ENCODE measurements at regions not wholly inside any gene's neighbourhood (a gene's known extent, or its start where the extent isn't known, plus 50 kb on each side); places are given as distances from the start of the nearest gene placed in this dataset.

- TF ChIP-seq IRF3 (IDR thresholded peaks at IDR 0.05; ENCODE audit: low read depth, low read length) (no peak), NFIC (IDR thresholded peaks at IDR 0.05; ENCODE audit: borderline replicate concordance) (no peak), ELF1 (IDR thresholded peaks at IDR 0.05) (no peak), FOXJ3 (CRISPR knock-in tag; IDR thresholded peaks at IDR 0.05) (no peak), SIN3A (IDR thresholded peaks at IDR 0.05; ENCODE audit: borderline replicate concordance, low read depth, low read length) (no peak), RCOR1 (IDR thresholded peaks at IDR 0.05; ENCODE audit: low read length) (no peak), NRF1 (IDR thresholded peaks at IDR 0.05; ENCODE audit: low read depth, low read length) (no peak), PBX3 (IDR thresholded peaks at IDR 0.05) (no peak), EZH2phosphoT487 (IDR thresholded peaks at IDR 0.05; ENCODE audit: borderline replicate concordance, low read depth) (no peak), CHD2 (IDR thresholded peaks at IDR 0.05; ENCODE audit: low read length, partially characterized antibody) (no peak), SMC3 (IDR thresholded peaks at IDR 0.05; ENCODE audit: low read depth, low read length) (no peak)
These were observed 152.7 kb downstream of the MYCN start (continued) for GRCh38 chr2:16092861-16093638.

- CTCF ChIA-PET = no interaction called here
- TF ChIP-seq IRF3 (IDR thresholded peaks at IDR 0.05; ENCODE audit: low read depth, low read length) = no peak
- TF ChIP-seq FOXJ3 (CRISPR knock-in tag; IDR thresholded peaks at IDR 0.05) = no peak
- no peak for TF ChIP-seq NRF1 (IDR thresholded peaks at IDR 0.05; ENCODE audit: low read depth, low read length)
- no peak for TF ChIP-seq GABPA (IDR thresholded peaks at IDR 0.05; ENCODE audit: low read depth)
- TF ChIP-seq CHD2 (IDR thresholded peaks at IDR 0.05; ENCODE audit: low read length, partially characterized antibody) = no peak
- TF ChIP-seq RXRA (IDR thresholded peaks at IDR 0.05; ENCODE audit: borderline replicate concordance, low read depth) = no peak
- TF ChIP-seq RFX5 (IDR thresholded peaks at IDR 0.05; ENCODE audit: low read length) = no peak
- no peak for TF ChIP-seq MAX (IDR thresholded peaks at IDR 0.05; ENCODE audit: low read depth)
- H3K4me2 ChIP-seq = no peak overlapping the region
- H3K36me3 ChIP-seq (replicated peaks in 1 of 2; ENCODE audit: control insufficient read depth in 1 of 2, insufficient read depth in 2 of 2, low read length in 1 of 2) = no peaks in the 10 kb centered on the region
- no peaks in the 10 kb centered on the region for H3K9me3 ChIP-seq
- POLR2A ChIA-PET = no interaction called here
- no peaks in the 10 kb centered on the region for H3K79me2 ChIP-seq (ENCODE audit: insufficient read depth)
- H3K27ac ChIP-seq (ENCODE audit: low read depth in 2 of 2, low read length in 1 of 2) = no peak overlapping the region
- H3K4me3 ChIP-seq (ENCODE audit: low read depth in 2 of 2, low read length in 1 of 2) = no peak overlapping the region
- H3F3A ChIP-seq (replicated peaks; ENCODE audit: insufficient read depth) = no peaks in the 10 kb centered on the region
- no peaks in the 10 kb centered on the region for H3K27me3 ChIP-seq (ENCODE audit: insufficient read depth)
- 13% methylated on average over 1 of the region's 1 CpG for WGBS (ENCODE audit: low lambda C conversion rate)
- no peak for DNase-seq
- peaks cover 0 to 17% of the 10 kb centered on the region in 2 experiments; a peak in 1 of 4 replicates for H3K4me1 ChIP-seq (ENCODE audit: control insufficient read depth in 1 of 2, insufficient read depth in 2 of 2, low read depth in 1 of 2, low read length in 1 of 2)
- no peaks in the 10 kb centered on the region for H3K9me2 ChIP-seq
- no peak overlapping the region for H3K9ac ChIP-seq
- no peaks in the 10 kb centered on the region for H4K20me1 ChIP-seq (ENCODE audit: insufficient read depth)
- no peak overlapping the region for H2AFZ ChIP-seq (ENCODE audit: low read depth)
These were observed 151.4 kb downstream of the MYCN start for GRCh38 chr2:16091576-16092282.
